Uterus (tissue), 3 donors: ENCODE measurements at regions not wholly inside any gene's neighbourhood (a gene's known extent, or its start where the extent isn't known, plus 50 kb on each side); places are given as distances from the start of the nearest gene placed in this dataset.

Experiments used
- DNase-seq, 2 donors: peaks; one replicate each; pipeline ENCODE4 v3.0.0-alpha.2; 2019 to 2020
- H3K27ac ChIP-seq, 2 donors: fragments of 200-600 bp; sonication (generic); 1 replicate in 1 of 2; 2 replicates in 1 of 2; pipeline ENCODE4 v1.5.1; 2016 to 2018
- H3K27me3 ChIP-seq, 2 donors: fragments of 200-600 bp; sonication (generic); one replicate each; pipeline ENCODE4 v1.5.1; 2018 to 2019; ENCODE audit warnings: control low read depth in 1 of 2
- H3K36me3 ChIP-seq, 2 donors: fragments of 200-600 bp; sonication (generic); one replicate each; pipeline ENCODE4 v1.5.1; 2019; ENCODE audit warnings: control low read depth in 1 of 2
- H3K4me1 ChIP-seq, 2 donors: fragments of 200-600 bp; sonication (generic); one replicate each; pipeline ENCODE4 v1.5.1; 2018 to 2019; ENCODE audit warnings: control low read depth in 1 of 2
- H3K4me3 ChIP-seq, 2 donors: fragments of 200-600 bp; sonication (generic); 1 replicate in 1 of 2; 2 replicates in 1 of 2; pipeline ENCODE4 v1.5.1; 2018 to 2019; ENCODE audit warnings: mild to moderate bottlenecking in 1 of 2
- H3K9me3 ChIP-seq, 2 donors: fragments of 200-600 bp; sonication (generic); one replicate each; pipeline ENCODE4 v1.5.1; 2019; ENCODE audit warnings: control low read depth in 1 of 2
- POLR2A ChIP-seq, 2 donors: fragments of 450-650 bp; IDR thresholded peaks; one replicate each; pipeline ENCODE4 v1.6.1; 2016; ENCODE audit warnings: antibody characterized with exemption in 2 of 2, mild to moderate bottlenecking in 1 of 2, moderate library complexity in 1 of 2
- intact Hi-C: fragments of 100-400 bp; cut with DNase I; formaldehyde crosslinking; loops from one replicate; pipeline ENCODE4 v1.15.1; 2023; ENCODE audit warnings: low total_unique reads
- TF ChIP-seq, protein P1 (sequence below), 4 experiments: fragments of 200-600 bp in 2 of 4; fragments of 450-650 bp in 2 of 4; sonication (generic) in 2 of 4; IDR thresholded peaks; one replicate each; pipeline ENCODE4 v1.5.1; 2016 to 2019; ENCODE audit warnings: antibody characterized with exemption in 4 of 4, mild to moderate bottlenecking in 2 of 4, moderate library complexity in 1 of 4
- donor health status: DM: yes; HTN: yes; CAD: no.

- H3K4me3 ChIP-seq, result no peak overlapping the region
- TF ChIP-seq, protein P1, sequence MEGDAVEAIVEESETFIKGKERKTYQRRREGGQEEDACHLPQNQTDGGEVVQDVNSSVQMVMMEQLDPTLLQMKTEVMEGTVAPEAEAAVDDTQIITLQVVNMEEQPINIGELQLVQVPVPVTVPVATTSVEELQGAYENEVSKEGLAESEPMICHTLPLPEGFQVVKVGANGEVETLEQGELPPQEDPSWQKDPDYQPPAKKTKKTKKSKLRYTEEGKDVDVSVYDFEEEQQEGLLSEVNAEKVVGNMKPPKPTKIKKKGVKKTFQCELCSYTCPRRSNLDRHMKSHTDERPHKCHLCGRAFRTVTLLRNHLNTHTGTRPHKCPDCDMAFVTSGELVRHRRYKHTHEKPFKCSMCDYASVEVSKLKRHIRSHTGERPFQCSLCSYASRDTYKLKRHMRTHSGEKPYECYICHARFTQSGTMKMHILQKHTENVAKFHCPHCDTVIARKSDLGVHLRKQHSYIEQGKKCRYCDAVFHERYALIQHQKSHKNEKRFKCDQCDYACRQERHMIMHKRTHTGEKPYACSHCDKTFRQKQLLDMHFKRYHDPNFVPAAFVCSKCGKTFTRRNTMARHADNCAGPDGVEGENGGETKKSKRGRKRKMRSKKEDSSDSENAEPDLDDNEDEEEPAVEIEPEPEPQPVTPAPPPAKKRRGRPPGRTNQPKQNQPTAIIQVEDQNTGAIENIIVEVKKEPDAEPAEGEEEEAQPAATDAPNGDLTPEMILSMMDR (IDR thresholded peaks at IDR 0.05), result no peak
- TF ChIP-seq POLR2A (IDR thresholded peaks at IDR 0.05), result no peak
- intact Hi-C loops, result no loop called here
Observed at GRCh38 chr3:144670571-144670970, 698.9 kb downstream of the DIPK2A start.

GRCh38 chr3:144677103-144677502 lies 705.5 kb downstream of the DIPK2A start:
- Histone ChIP-seq H3K27ac (no peak overlapping the region), H3K4me3 (no peak overlapping the region), H3K27me3 (no peaks in the 10 kb centered on the region), H3K4me1 (no peaks in the 10 kb centered on the region), H3K9me3 (no peaks in the 10 kb centered on the region), H3K36me3 (no peaks in the 10 kb centered on the region)
- DNase-seq, result no peak
- intact Hi-C loops, result no loop called here
- no peak for TF ChIP-seq POLR2A (IDR thresholded peaks at IDR 0.05)
- TF ChIP-seq, protein P1 (IDR thresholded peaks at IDR 0.05), result no peak

More at GRCh38 chr3:144670571-144670970, 698.9 kb downstream of the DIPK2A start:
- Histone ChIP-seq H3K27me3 (no peaks in the 10 kb centered on the region), H3K4me1 (no peaks in the 10 kb centered on the region), H3K9me3 (no peaks in the 10 kb centered on the region), H3K27ac (no peak overlapping the region), H3K36me3 (no peaks in the 10 kb centered on the region)
- no peak for DNase-seq

DNA sequence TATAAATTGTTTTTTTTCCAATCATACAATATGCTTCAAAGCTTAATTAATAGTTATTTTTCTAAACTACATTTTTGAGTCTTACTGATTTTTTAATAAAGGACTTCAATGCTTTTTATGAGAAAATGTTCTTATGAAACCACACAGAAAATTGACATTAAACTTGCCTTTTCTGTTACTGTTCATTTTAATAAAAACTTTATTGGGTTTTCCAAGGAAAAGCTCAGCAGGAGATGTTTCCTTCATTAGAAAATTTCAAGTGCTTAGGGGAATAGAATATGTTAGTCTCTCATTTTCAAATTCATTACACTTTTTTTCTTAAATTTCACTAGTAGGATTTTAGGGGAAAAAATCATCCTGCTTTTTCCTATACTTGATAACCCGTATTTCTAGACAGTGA lies 711.4 kb downstream of the DIPK2A start:
- no peak for TF ChIP-seq POLR2A (IDR thresholded peaks at IDR 0.05)
- TF ChIP-seq, protein P1 (IDR thresholded peaks at IDR 0.05), result no peak
- DNase-seq, result no peak
- no peaks in the 10 kb centered on the region for H3K27me3 ChIP-seq
- no peak overlapping the region for H3K27ac ChIP-seq
- no peaks in the 10 kb centered on the region for H3K4me1 ChIP-seq
- H3K36me3 ChIP-seq, result no peaks in the 10 kb centered on the region
- no peaks in the 10 kb centered on the region for H3K9me3 ChIP-seq
- no peak overlapping the region for H3K4me3 ChIP-seq
- intact Hi-C loops, result no loop called here

GRCh38 chr3:144687862-144688261 lies 716.2 kb downstream of the DIPK2A start:
- Histone ChIP-seq H3K36me3 (no peaks in the 10 kb centered on the region), H3K4me1 (no peaks in the 10 kb centered on the region), H3K27me3 (no peaks in the 10 kb centered on the region), H3K27ac (no peak overlapping the region), H3K4me3 (no peak overlapping the region), H3K9me3 (no peaks in the 10 kb centered on the region)
- DNase-seq, result no peak
- TF ChIP-seq, protein P1 (IDR thresholded peaks at IDR 0.05), result no peak
- no peak for TF ChIP-seq POLR2A (IDR thresholded peaks at IDR 0.05)
- intact Hi-C loops, result no loop called here

DNA sequence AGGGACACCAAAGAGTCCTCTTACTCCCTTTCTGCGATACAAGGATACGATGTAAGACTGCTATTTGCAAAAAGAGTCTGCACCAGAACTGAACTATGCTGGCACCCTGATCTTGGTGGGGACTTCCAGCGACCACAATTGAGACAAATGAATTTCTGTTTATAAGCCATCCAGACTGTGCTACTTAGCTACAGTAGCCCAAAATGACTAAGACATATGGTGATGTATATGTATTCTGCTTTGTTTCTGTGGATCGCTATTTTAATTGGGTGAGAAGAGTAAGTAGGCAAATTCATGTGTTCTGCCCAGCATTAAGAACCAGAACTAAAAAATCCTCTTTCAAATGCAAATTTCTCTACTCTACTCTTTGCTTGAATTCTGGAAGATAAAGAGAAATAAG lies 720.9 kb downstream of the DIPK2A start:
- no peak overlapping the region for H3K27ac ChIP-seq
- no peaks in the 10 kb centered on the region for H3K27me3 ChIP-seq
- intact Hi-C loops, result no loop called here
- no peaks in the 10 kb centered on the region for H3K4me1 ChIP-seq
- DNase-seq, result no peak
- H3K9me3 ChIP-seq, result no peaks in the 10 kb centered on the region
- H3K4me3 ChIP-seq, result no peak overlapping the region
- TF ChIP-seq, protein P1 (IDR thresholded peaks at IDR 0.05), result no peak
- TF ChIP-seq POLR2A (IDR thresholded peaks at IDR 0.05), result no peak
- no peaks in the 10 kb centered on the region for H3K36me3 ChIP-seq
